ENCODE measurements at regions not wholly inside any gene's neighbourhood (a gene's known extent, or its start where the extent isn't known, plus 50 kb on each side); places are given as distances from the start of the nearest gene placed in this dataset.
"Not testable (repeated sequence)": the region's sequence is repeated elsewhere in the genome, so short reads cannot be mapped to it uniquely, and the experiment has no call there.

DNA sequence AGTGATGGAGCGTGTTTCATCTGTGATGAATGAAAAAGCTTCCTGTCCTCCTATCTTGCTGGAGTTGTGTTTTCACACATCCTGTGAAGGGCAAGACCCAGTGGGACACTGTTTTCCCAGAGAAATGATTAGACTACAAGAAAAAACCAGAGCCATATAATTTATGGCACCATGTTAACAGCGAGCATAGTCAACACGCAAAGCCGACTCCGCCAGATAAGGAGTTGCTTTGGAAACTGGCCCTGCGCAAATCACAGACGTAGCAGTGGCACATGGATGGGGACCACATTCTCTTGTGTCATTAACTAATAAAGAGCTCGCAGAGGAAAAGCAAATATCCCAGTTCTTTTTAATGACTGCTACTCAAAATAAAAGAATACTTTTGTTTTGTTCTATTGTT, 471.2 kb upstream of the RUNX1 start:
- TF ChIP-seq, protein P1, sequence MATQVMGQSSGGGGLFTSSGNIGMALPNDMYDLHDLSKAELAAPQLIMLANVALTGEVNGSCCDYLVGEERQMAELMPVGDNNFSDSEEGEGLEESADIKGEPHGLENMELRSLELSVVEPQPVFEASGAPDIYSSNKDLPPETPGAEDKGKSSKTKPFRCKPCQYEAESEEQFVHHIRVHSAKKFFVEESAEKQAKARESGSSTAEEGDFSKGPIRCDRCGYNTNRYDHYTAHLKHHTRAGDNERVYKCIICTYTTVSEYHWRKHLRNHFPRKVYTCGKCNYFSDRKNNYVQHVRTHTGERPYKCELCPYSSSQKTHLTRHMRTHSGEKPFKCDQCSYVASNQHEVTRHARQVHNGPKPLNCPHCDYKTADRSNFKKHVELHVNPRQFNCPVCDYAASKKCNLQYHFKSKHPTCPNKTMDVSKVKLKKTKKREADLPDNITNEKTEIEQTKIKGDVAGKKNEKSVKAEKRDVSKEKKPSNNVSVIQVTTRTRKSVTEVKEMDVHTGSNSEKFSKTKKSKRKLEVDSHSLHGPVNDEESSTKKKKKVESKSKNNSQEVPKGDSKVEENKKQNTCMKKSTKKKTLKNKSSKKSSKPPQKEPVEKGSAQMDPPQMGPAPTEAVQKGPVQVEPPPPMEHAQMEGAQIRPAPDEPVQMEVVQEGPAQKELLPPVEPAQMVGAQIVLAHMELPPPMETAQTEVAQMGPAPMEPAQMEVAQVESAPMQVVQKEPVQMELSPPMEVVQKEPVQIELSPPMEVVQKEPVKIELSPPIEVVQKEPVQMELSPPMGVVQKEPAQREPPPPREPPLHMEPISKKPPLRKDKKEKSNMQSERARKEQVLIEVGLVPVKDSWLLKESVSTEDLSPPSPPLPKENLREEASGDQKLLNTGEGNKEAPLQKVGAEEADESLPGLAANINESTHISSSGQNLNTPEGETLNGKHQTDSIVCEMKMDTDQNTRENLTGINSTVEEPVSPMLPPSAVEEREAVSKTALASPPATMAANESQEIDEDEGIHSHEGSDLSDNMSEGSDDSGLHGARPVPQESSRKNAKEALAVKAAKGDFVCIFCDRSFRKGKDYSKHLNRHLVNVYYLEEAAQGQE (IDR thresholded peaks at IDR 0.05; ENCODE audit: insufficient read depth in 1 of 2, low read depth in 2 of 2, low read length in 1 of 2), result no peak
- TF ChIP-seq SIN3A (IDR thresholded peaks at IDR 0.05; ENCODE audit: borderline replicate concordance, insufficient read depth, low read depth, low read length) (no peak), TCF7L2 (IDR thresholded peaks at IDR 0.05; ENCODE audit: low read depth, low read length) (no peak), POLR2AphosphoS5 (IDR thresholded peaks at IDR 0.05; ENCODE audit: low read depth, low read length) (no peak)
- TF ChIP-seq, protein P2, sequence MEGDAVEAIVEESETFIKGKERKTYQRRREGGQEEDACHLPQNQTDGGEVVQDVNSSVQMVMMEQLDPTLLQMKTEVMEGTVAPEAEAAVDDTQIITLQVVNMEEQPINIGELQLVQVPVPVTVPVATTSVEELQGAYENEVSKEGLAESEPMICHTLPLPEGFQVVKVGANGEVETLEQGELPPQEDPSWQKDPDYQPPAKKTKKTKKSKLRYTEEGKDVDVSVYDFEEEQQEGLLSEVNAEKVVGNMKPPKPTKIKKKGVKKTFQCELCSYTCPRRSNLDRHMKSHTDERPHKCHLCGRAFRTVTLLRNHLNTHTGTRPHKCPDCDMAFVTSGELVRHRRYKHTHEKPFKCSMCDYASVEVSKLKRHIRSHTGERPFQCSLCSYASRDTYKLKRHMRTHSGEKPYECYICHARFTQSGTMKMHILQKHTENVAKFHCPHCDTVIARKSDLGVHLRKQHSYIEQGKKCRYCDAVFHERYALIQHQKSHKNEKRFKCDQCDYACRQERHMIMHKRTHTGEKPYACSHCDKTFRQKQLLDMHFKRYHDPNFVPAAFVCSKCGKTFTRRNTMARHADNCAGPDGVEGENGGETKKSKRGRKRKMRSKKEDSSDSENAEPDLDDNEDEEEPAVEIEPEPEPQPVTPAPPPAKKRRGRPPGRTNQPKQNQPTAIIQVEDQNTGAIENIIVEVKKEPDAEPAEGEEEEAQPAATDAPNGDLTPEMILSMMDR (IDR thresholded peaks at IDR 0.05), result no peak
- H3K9me3 ChIP-seq (ENCODE audit: control insufficient read depth, insufficient read depth, low read depth, low read length), result no peaks in the 10 kb centered on the region
- CTCF ChIA-PET, result no interaction called here
- no peak for DNase-seq (ENCODE audit: low read depth, low spot score)
- no peaks in the 10 kb centered on the region for H3K4me1 ChIP-seq (ENCODE audit: control insufficient read depth, insufficient read depth, low read length)
- no peak for ATAC-seq
- H3K36me3 ChIP-seq (ENCODE audit: control insufficient read depth, insufficient read depth, low read length), result no peaks in the 10 kb centered on the region
- intact Hi-C loops (cut with micrococcal nuclease; ENCODE audit: unreplicated experiment) (no loop called here), in situ Hi-C loops (cut with HindIII; ENCODE audit: low pct_unique_long_range_greater_than_20kb, low sequenced_read_pairs) (no loop called here)
- BruUV-seq (replicated peaks), result no TSS peak
- POLR2A ChIA-PET, result no interaction called here
- no peak overlapping the region for H3K4me3 ChIP-seq (ENCODE audit: low read depth in 2 of 2, low read length in 2 of 2)
- H3K27ac ChIP-seq (ENCODE audit: low read length), result no peak overlapping the region
- no peaks in the 10 kb centered on the region for H3K27me3 ChIP-seq (ENCODE audit: control insufficient read depth, insufficient read depth, low read length)

DNA sequence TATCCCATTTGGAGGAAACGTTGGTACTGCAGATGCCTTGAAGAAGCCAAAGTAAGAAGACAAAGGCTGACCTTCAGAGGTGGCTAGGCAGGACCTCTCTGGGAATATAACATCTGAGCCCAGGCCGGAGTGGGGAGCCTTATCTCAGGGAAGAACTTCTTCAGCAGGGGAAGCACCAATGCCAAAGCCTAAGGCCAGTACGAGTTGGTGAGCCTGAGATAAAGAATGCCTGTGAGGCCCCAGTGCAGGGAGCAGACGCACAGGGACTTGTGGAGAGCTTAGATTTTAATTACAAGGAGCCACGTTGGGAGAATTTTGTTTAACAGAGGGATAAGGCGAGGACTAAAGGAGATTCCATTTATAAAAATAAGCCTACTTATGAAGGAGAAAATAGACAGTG, 468.8 kb upstream of the RUNX1 start:
- Histone ChIP-seq H3K36me3 (ENCODE audit: control insufficient read depth, insufficient read depth, low read length) (no peaks in the 10 kb centered on the region), H3K9me3 (ENCODE audit: control insufficient read depth, insufficient read depth, low read depth, low read length) (no peaks in the 10 kb centered on the region), H3K27me3 (ENCODE audit: control insufficient read depth, insufficient read depth, low read length) (no peaks in the 10 kb centered on the region), H3K27ac (ENCODE audit: low read length) (no peak overlapping the region), H3K4me1 (ENCODE audit: control insufficient read depth, insufficient read depth, low read length) (no peaks in the 10 kb centered on the region), H3K4me3 (ENCODE audit: low read depth in 2 of 2, low read length in 2 of 2) (no peak overlapping the region)
- intact Hi-C loops (cut with micrococcal nuclease; ENCODE audit: unreplicated experiment), result no loop called here
- ChIA-PET POLR2A (no interaction called here), CTCF (no interaction called here)
- no TSS peak for BruUV-seq (replicated peaks)
- no peak for TF ChIP-seq SIN3A (IDR thresholded peaks at IDR 0.05; ENCODE audit: borderline replicate concordance, insufficient read depth, low read depth, low read length)
- TF ChIP-seq POLR2AphosphoS5 (IDR thresholded peaks at IDR 0.05; ENCODE audit: low read depth, low read length), result no peak
- TF ChIP-seq, protein P2 (IDR thresholded peaks at IDR 0.05), result no peak
- TF ChIP-seq, protein P1 (IDR thresholded peaks at IDR 0.05; ENCODE audit: insufficient read depth in 1 of 2, low read depth in 2 of 2, low read length in 1 of 2), result no peak
- TF ChIP-seq TCF7L2 (IDR thresholded peaks at IDR 0.05; ENCODE audit: low read depth, low read length), result no peak
- ATAC-seq, result no peak
- in situ Hi-C loops (cut with HindIII; ENCODE audit: low pct_unique_long_range_greater_than_20kb, low sequenced_read_pairs), result no loop called here
- no peak for DNase-seq (ENCODE audit: low read depth, low spot score)

DNA sequence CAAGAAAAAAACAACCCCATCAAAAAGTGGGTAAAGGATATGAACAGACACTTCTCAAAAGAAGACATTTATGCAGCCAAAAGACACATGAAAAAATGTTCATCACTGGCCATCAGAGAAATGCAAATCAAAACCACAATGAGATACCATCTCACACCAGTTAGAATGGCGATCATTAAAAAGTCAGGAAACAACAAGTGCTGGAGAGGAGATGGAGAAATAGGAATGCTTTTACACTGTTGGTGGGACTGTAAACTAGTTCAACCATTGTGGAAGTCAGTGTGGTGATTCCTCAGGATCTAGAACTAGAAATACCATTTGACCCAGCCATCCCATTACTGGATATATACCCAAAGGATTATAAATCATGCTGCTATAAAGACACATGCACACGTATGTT, 467.2 kb upstream of the RUNX1 start:
- H3K9me3 ChIP-seq (ENCODE audit: control insufficient read depth, insufficient read depth, low read depth, low read length); H3K27ac ChIP-seq (ENCODE audit: low read length); intact Hi-C loops (cut with micrococcal nuclease; ENCODE audit: unreplicated experiment); BruUV-seq (replicated peaks); H3K4me3 ChIP-seq (ENCODE audit: low read depth in 2 of 2, low read length in 2 of 2); CTCF ChIA-PET; ATAC-seq; DNase-seq (ENCODE audit: low read depth, low spot score); H3K27me3 ChIP-seq (ENCODE audit: control insufficient read depth, insufficient read depth, low read length); POLR2A ChIA-PET; H3K36me3 ChIP-seq (ENCODE audit: control insufficient read depth, insufficient read depth, low read length); in situ Hi-C loops (cut with HindIII; ENCODE audit: low pct_unique_long_range_greater_than_20kb, low sequenced_read_pairs); H3K4me1 ChIP-seq (ENCODE audit: control insufficient read depth, insufficient read depth, low read length): not testable (repeated sequence)
